PC-3 (cell line): ENCODE measurements at regions not wholly inside any gene's neighbourhood (a gene's known extent, or its start where the extent isn't known, plus 50 kb on each side); places are given as distances from the start of the nearest gene placed in this dataset.
A peak's percentile ranks its signal among the peaks of the same experiment; 100 is the strongest.

ENCODE experiments used
- ATAC-seq: fragments of 200-7000 bp; cut with Tn5 transposase; 2 replicates; pipeline ENCODE4 v1.9.1; 2020; ENCODE audit warnings: mild to moderate bottlenecking, moderate library complexity
- BruUV-seq: library from RNA; stranded (reverse); fragments of 400-500 nt; replicated peaks from 2 replicates; lab custom pipeline; 2021; lab: Mats Ljungman, UMichigan
- CTCF ChIA-PET: fragments of 300-600 bp; sonication (Branson Sonifier 250); formaldehyde crosslinking; loops from one replicate; lab custom pipeline; 2022; ENCODE audit warnings: antibody characterized with exemption; lab: Charles Lee
- POLR2A ChIA-PET: fragments of 300-600 bp; sonication (Branson Sonifier 250); formaldehyde crosslinking; loops from one replicate; lab custom pipeline; 2022; ENCODE audit warnings: antibody characterized with exemption; ENCODE audit not compliant: unreplicated experiment; lab: Charles Lee
- DNase-seq: peaks from one replicate; pipeline ENCODE4 v3.0.0-alpha.2; 2015
- H2AFZ ChIP-seq: fragments of 300-600 bp; sonication (generic); 2 replicates; pipeline ENCODE4 v1.6.0; 2016; ENCODE audit warnings: antibody characterized with exemption, low read length
- H3F3A ChIP-seq: fragments of 300-600 bp; sonication (generic); one replicate; pipeline ENCODE4 v1.6.0; 2017; ENCODE audit warnings: antibody characterized with exemption, low read length, control low read depth, mild to moderate bottlenecking; ENCODE audit not compliant: unreplicated experiment
- H3K27ac ChIP-seq: fragments of 300-600 bp; sonication (generic); 2 replicates; pipeline ENCODE4 v1.5.1; 2016; ENCODE audit warnings: mild to moderate bottlenecking, low read length
- H3K27me3 ChIP-seq: fragments of 300-600 bp; sonication (generic); 2 replicates; pipeline ENCODE4 v1.6.1; 2016; ENCODE audit warnings: low read length, mixed read lengths
- H3K36me3 ChIP-seq: fragments of 300-600 bp; sonication (generic); 2 replicates; pipeline ENCODE4 v1.6.1; 2016; ENCODE audit warnings: low read depth, mixed run types, low read length, mixed read lengths
- H3K4me1 ChIP-seq: fragments of 300-600 bp; sonication (generic); 2 replicates; pipeline ENCODE4 v1.5.1; 2016; ENCODE audit warnings: low read length; ENCODE audit not compliant: insufficient read depth
- H3K4me2 ChIP-seq: fragments of 300-600 bp; sonication (generic); 2 replicates; pipeline ENCODE4 v1.6.0; 2016; ENCODE audit warnings: low read length
- H3K4me3 ChIP-seq: fragments of 300-600 bp; sonication (generic); 2 replicates; pipeline ENCODE4 v1.5.1; 2016; ENCODE audit warnings: mild to moderate bottlenecking, low read length, mixed read lengths
- H3K79me2 ChIP-seq: fragments of 300-600 bp; sonication (generic); 2 replicates; pipeline ENCODE4 v1.6.1; 2017; ENCODE audit warnings: low read length, mixed read lengths
- H3K9ac ChIP-seq: fragments of 300-600 bp; sonication (generic); 2 replicates; pipeline ENCODE4 v1.6.0; 2016; ENCODE audit warnings: mild to moderate bottlenecking, low read length
- H3K9me2 ChIP-seq: fragments of 300-600 bp; sonication (generic); replicated peaks from 2 replicates; pipeline ENCODE4 v1.6.1; 2016; ENCODE audit warnings: mixed run types, low read length, mixed read lengths
- H3K9me3 ChIP-seq: fragments of 300-600 bp; sonication (generic); 2 replicates; pipeline ENCODE4 v1.6.1; 2016; ENCODE audit warnings: low read length, mixed read lengths
- H4K20me1 ChIP-seq: fragments of 300-600 bp; sonication (generic); 2 replicates; pipeline ENCODE4 v1.6.1; 2016; ENCODE audit warnings: low read length, mixed read lengths
- EZH2 ChIP-seq: fragments of 300-600 bp; sonication (generic); IDR thresholded peaks from one replicate; pipeline ENCODE4 v1.6.1; 2017; ENCODE audit warnings: antibody characterized with exemption, mild to moderate bottlenecking, low read length; ENCODE audit not compliant: unreplicated experiment
- EZH2phosphoT487 ChIP-seq: fragments of 300-600 bp; sonication (generic); IDR thresholded peaks from 2 replicates; pipeline ENCODE4 v1.6.1; 2018; ENCODE audit warnings: mild to moderate bottlenecking, antibody characterized with exemption, low read length, borderline replicate concordance
- intact Hi-C: fragments of 100-400 bp; cut with micrococcal nuclease; formaldehyde crosslinking; loops from 2 replicates; pipeline ENCODE4 v1.9.0; 2023
- TF ChIP-seq, protein P1 (sequence below): fragments of 300-600 bp; sonication (generic); conservative IDR thresholded peaks from 2 replicates; pipeline ENCODE4 v1.5.1; 2017; ENCODE audit warnings: antibody characterized with exemption, low read depth, mild to moderate bottlenecking, low read length

DNA sequence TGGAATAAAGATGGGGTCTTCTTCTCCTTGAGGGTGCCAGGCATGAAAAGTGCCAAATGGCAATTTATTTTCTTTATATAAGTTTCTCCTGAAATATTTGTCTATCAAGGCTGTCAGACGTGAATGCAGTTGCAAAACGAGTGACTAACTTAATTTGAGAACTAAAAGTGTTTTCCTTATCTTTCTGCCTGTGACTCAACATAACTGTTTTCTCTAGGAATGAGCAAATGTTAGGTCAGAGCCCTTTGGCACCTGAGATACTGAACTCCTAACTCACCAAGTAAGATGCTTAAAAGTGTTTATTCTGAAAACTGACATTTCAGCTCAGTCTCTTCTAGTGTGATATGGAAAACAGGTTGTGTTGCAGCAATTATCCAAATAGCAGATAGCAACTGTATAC is 197.0 kb downstream of the STK31 start:
- no peak overlapping the region for H3K4me3 ChIP-seq
- H3K27ac ChIP-seq, result no peak overlapping the region
- no peaks in the 10 kb centered on the region for H3K27me3 ChIP-seq
- H3K4me1 ChIP-seq, result no peaks in the 10 kb centered on the region; the same call in 1 of the 2 replicates
- no peaks in the 10 kb centered on the region for H3F3A ChIP-seq
- H4K20me1 ChIP-seq, result no peaks in the 10 kb centered on the region
- H2AFZ ChIP-seq, result no peak overlapping the region
- H3K9ac ChIP-seq, result no peak overlapping the region
- ATAC-seq (no peak), DNase-seq (peak; percentile 39)
- intact Hi-C loops, result no loop called here
- H3K79me2 ChIP-seq, result no peaks in the 10 kb centered on the region
- H3K4me2 ChIP-seq, result no peak overlapping the region
- TF ChIP-seq EZH2phosphoT487 (no peak), EZH2 (no peak)
- TF ChIP-seq, protein P1, sequence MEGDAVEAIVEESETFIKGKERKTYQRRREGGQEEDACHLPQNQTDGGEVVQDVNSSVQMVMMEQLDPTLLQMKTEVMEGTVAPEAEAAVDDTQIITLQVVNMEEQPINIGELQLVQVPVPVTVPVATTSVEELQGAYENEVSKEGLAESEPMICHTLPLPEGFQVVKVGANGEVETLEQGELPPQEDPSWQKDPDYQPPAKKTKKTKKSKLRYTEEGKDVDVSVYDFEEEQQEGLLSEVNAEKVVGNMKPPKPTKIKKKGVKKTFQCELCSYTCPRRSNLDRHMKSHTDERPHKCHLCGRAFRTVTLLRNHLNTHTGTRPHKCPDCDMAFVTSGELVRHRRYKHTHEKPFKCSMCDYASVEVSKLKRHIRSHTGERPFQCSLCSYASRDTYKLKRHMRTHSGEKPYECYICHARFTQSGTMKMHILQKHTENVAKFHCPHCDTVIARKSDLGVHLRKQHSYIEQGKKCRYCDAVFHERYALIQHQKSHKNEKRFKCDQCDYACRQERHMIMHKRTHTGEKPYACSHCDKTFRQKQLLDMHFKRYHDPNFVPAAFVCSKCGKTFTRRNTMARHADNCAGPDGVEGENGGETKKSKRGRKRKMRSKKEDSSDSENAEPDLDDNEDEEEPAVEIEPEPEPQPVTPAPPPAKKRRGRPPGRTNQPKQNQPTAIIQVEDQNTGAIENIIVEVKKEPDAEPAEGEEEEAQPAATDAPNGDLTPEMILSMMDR, result no peak
- POLR2A ChIA-PET, result no interaction called here
- no TSS peak for BruUV-seq
- H3K36me3 ChIP-seq, result no peaks in the 10 kb centered on the region
- CTCF ChIA-PET, result no interaction called here
- no peaks in the 10 kb centered on the region for H3K9me3 ChIP-seq
- H3K9me2 ChIP-seq, result no peaks in the 10 kb centered on the region

DNA sequence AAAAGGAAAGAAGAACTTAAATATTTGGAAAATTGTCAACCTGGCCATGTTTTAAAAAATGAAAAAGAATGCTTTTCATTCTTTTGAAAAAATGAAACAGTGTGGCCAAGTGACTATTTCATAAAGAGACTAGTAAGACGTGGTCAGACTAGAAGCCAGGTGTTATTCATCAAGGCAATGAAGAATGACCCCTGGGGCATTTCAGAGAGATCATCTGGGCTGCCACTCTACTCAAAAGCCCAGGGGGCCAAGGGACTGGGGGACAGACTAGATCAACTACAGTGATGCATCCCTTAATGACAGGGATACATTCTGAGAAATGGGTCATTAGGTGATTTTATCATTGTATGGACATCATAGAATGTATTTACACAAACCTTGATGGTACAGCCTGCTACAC is 199.4 kb downstream of the STK31 start:
- ChIA-PET POLR2A (no interaction called here), CTCF (no interaction called here)
- intact Hi-C loops, result no loop called here

DNA sequence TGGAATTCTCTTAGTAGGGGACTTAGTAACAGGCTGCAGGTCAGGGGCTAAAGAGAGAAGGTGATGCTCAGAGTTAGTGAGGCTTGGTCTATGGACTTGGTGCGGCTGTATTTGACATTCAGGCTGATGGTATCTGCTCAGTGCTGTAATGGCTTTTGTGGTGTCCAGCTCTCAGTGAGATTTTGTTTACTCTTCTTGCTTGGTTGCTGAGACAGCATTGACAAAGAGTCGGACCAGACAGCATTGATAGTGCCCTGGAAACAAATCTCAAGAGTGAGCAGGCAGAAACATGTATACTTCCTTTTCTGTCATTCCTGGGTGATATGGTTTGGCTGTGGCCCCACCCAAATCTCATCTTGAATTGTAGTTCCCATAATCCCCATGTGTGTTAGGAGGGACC is 202.0 kb downstream of the STK31 start:
- DNase-seq (no peak), ATAC-seq (no peak)
- TF ChIP-seq, protein P1, result no peak
- TF ChIP-seq EZH2phosphoT487 (no peak), EZH2 (no peak)
- Histone ChIP-seq H3F3A (no peaks in the 10 kb centered on the region), H3K79me2 (no peaks in the 10 kb centered on the region), H3K9ac (no peak overlapping the region), H3K9me2 (no peaks in the 10 kb centered on the region), H3K4me1 (no peaks in the 10 kb centered on the region; the same call in 1 of the 2 replicates), H3K27me3 (no peaks in the 10 kb centered on the region), H3K4me2 (no peak overlapping the region), H3K27ac (no peak overlapping the region), H3K9me3 (no peaks in the 10 kb centered on the region), H3K36me3 (no peaks in the 10 kb centered on the region), H4K20me1 (no peaks in the 10 kb centered on the region), H2AFZ (no peak overlapping the region), H3K4me3 (no peak overlapping the region)
- intact Hi-C loops, result no loop called here
- ChIA-PET CTCF (no interaction called here), POLR2A (no interaction called here)
- BruUV-seq, result no TSS peak

More for the DNA sequence above, 199.4 kb downstream of the STK31 start:
- H3K9me3 ChIP-seq, result no peaks in the 10 kb centered on the region
- H4K20me1 ChIP-seq, result no peaks in the 10 kb centered on the region
- H3F3A ChIP-seq, result no peaks in the 10 kb centered on the region
- no peak overlapping the region for H2AFZ ChIP-seq
- no peaks in the 10 kb centered on the region for H3K9me2 ChIP-seq
- H3K36me3 ChIP-seq, result no peaks in the 10 kb centered on the region
- no peak for ATAC-seq
- no peak overlapping the region for H3K4me3 ChIP-seq
- H3K27me3 ChIP-seq, result no peaks in the 10 kb centered on the region
- no peak overlapping the region for H3K27ac ChIP-seq
- H3K4me2 ChIP-seq, result no peak overlapping the region
- no peak overlapping the region for H3K9ac ChIP-seq
- TF ChIP-seq EZH2phosphoT487, result no peak
- TF ChIP-seq, protein P1, result no peak
- no peak for TF ChIP-seq EZH2
- no peak for DNase-seq
- no TSS peak for BruUV-seq
- no peaks in the 10 kb centered on the region; the same call in 1 of the 2 replicates for H3K4me1 ChIP-seq
- no peaks in the 10 kb centered on the region for H3K79me2 ChIP-seq
